A549 (cell line): ENCODE measurements at regions not wholly inside any gene's neighbourhood (a gene's known extent, or its start where the extent isn't known, plus 50 kb on each side); places are given as distances from the start of the nearest gene placed in this dataset.

Experiments
- ATAC-seq, 2 experiments: fragments of 200-7000 bp in 1 of 2; fragments of >200 bp in 1 of 2; cut with Nextera tagmentation in 1 of 2; cut with Tn5 transposase in 1 of 2; 3 replicates each; pipeline versions ENCODE4 v1.8.0 to v1.9.1; 2018 to 2020; ENCODE audit warnings: mild to moderate bottlenecking in 1 of 2, moderate library complexity in 1 of 2
- CTCF ChIA-PET: fragments of 300-600 bp; sonication (Branson Sonifier 250); formaldehyde crosslinking; extraction: SDS; loops from one replicate; lab custom pipeline; 2021; ENCODE audit warnings: antibody characterized with exemption, inconsistent platforms; lab: Yijun Ruan, JAX
- POLR2A ChIA-PET: fragments of 350-600 bp; formaldehyde crosslinking; extraction: SDS; loops from one replicate; lab custom pipeline; 2021; ENCODE audit warnings: antibody characterized with exemption, inconsistent platforms; lab: Yijun Ruan, JAX
- DNase-seq, 2 experiments: peaks; one replicate each; pipeline versions ENCODE4 v3.0.0 to v3.0.0-alpha.2; 2011 to 2016; ENCODE audit warnings: low read depth in 1 of 2, low spot score in 1 of 2
- FAIRE-seq: peaks from 2 replicates; lab custom pipeline; 2011; peaks lifted over from hg19 to GRCh38; lab: Jason Lieb, UNC
- H3K27ac ChIP-seq, 2 experiments: fragments of >200 bp; sonication (Bioruptor Twin); formaldehyde crosslinking; 3 replicates each; pipeline ENCODE4 v1.5.1; 2016 to 2017
- H3K4me1 ChIP-seq: fragments of >200 bp; sonication (Bioruptor Twin); formaldehyde crosslinking; 3 replicates; pipeline ENCODE4 v1.6.1; 2016
- H3K4me2 ChIP-seq: fragments of >200 bp; sonication (Bioruptor Twin); formaldehyde crosslinking; 3 replicates; pipeline ENCODE4 v1.6.1; 2016
- H3K4me3 ChIP-seq: fragments of >200 bp; sonication (Bioruptor Twin); formaldehyde crosslinking; 3 replicates; pipeline ENCODE4 v1.5.1; 2016
- H3K9me3 ChIP-seq: fragments of >200 bp; sonication (Bioruptor Twin); formaldehyde crosslinking; 3 replicates; pipeline ENCODE4 v1.6.1; 2016
- CEBPB ChIP-seq, 2 experiments: fragments of >200 bp in 1 of 2; sonication (Bioruptor Twin) in 1 of 2; formaldehyde crosslinking in 1 of 2; IDR thresholded peaks; 2 replicates each; pipeline ENCODE4 v1.6.1; 2012 to 2016
- EHMT2 ChIP-seq: fragments of 200-600 bp; sonication (generic); IDR thresholded peaks from 2 replicates; pipeline ENCODE4 v1.6.1; 2016; ENCODE audit warnings: antibody characterized with exemption, low read depth, mild to moderate bottlenecking, moderate library complexity
- FOXS1 ChIP-seq: fragments of 250-450 bp; sonication (Bioruptor Pico); IDR thresholded peaks from 2 replicates; pipeline ENCODE4 v1.5.0; 2020; ENCODE audit warnings: mild to moderate bottlenecking, moderate library complexity
- HOXB13 ChIP-seq: fragments of 250-450 bp; sonication (Bioruptor Pico); IDR thresholded peaks from 2 replicates; pipeline ENCODE4 v1.5.0; 2020; ENCODE audit warnings: low read depth, mild to moderate bottlenecking, moderate library complexity
- NPAS2 ChIP-seq: fragments of 250-450 bp; sonication (Bioruptor Pico); IDR thresholded peaks from 2 replicates; pipeline ENCODE4 v1.8.0; 2022; ENCODE audit warnings: mild to moderate bottlenecking, moderate library complexity, borderline replicate concordance
- PHF8 ChIP-seq: fragments of 200-600 bp; sonication (generic); IDR thresholded peaks from 2 replicates; pipeline ENCODE4 v1.6.1; 2016; ENCODE audit warnings: low read depth, mild to moderate bottlenecking, antibody characterized with exemption, moderate library complexity, borderline replicate concordance
- RAD21 ChIP-seq, 2 experiments: fragments of >200 bp in 1 of 2; sonication (Bioruptor Twin) in 1 of 2; formaldehyde crosslinking in 1 of 2; IDR thresholded peaks in 1 of 2; conservative IDR thresholded peaks in 1 of 2; 2 replicates in 1 of 2; 3 replicates in 1 of 2; pipeline ENCODE4 v1.6.1; 2012 to 2018; ENCODE audit warnings: inconsistent platforms in 1 of 2
- RARB ChIP-seq: fragments of 250-450 bp; sonication (Bioruptor Pico); IDR thresholded peaks from 2 replicates; pipeline ENCODE4 v1.8.0; 2021; ENCODE audit warnings: mild to moderate bottlenecking, moderate library complexity
- RCOR1 ChIP-seq: fragments of 150-350 bp; IDR thresholded peaks from 2 replicates; pipeline ENCODE4 v1.6.1; 2014; ENCODE audit warnings: antibody characterized with exemption, low read length, low read depth
- RNF2 ChIP-seq: fragments of 200-600 bp; sonication (generic); IDR thresholded peaks from 2 replicates; pipeline ENCODE4 v1.6.1; 2016; ENCODE audit warnings: low read depth, mild to moderate bottlenecking, antibody characterized with exemption, moderate library complexity, borderline replicate concordance
- SREBF2 ChIP-seq: fragments of 450-650 bp; IDR thresholded peaks from 2 replicates; pipeline ENCODE4 v1.6.1; 2014; ENCODE audit warnings: mild to moderate bottlenecking, moderate library complexity
- ZNF302 ChIP-seq: fragments of 250-450 bp; sonication (Bioruptor Pico); IDR thresholded peaks from 2 replicates; pipeline ENCODE4 v1.9.0; 2021; ENCODE audit warnings: inconsistent platforms, mild to moderate bottlenecking, moderate library complexity
- ZSCAN20 ChIP-seq: fragments of 250-450 bp; sonication (Bioruptor Pico); IDR thresholded peaks from 2 replicates; pipeline ENCODE4 v1.8.0; 2022; ENCODE audit warnings: mild to moderate bottlenecking, moderate library complexity
- WGBS: methylation state at CpG from one replicate; pipeline ENCODE4 v1.1.6; 2017; ENCODE audit errors: missing lambda C conversion rate; 5-methylcytosine and 5-hydroxymethylcytosine counted together
- TF ChIP-seq, protein P1 (sequence below): fragments of 200-600 bp; sonication (generic); IDR thresholded peaks from 2 replicates; pipeline ENCODE4 v1.6.1; 2016; ENCODE audit warnings: antibody characterized with exemption, mild to moderate bottlenecking, moderate library complexity
- TF ChIP-seq, protein P2 (sequence below): IDR thresholded peaks from 2 replicates; pipeline ENCODE4 v1.6.1; 2012
- TF ChIP-seq, protein P3 (sequence below): fragments of 250-450 bp; sonication (Bioruptor Pico); IDR thresholded peaks from 2 replicates; pipeline ENCODE4 v1.5.0; 2021; ENCODE audit warnings: mild to moderate bottlenecking, moderate library complexity, borderline replicate concordance
- TF ChIP-seq, protein P4 (sequence below): fragments of >200 bp; sonication (Bioruptor Twin); formaldehyde crosslinking; IDR thresholded peaks from 3 replicates; pipeline ENCODE4 v1.6.1; 2016

- POLR2A ChIA-PET = no interaction called here
- no peak overlapping the region for H3K27ac ChIP-seq
- no peaks in the 10 kb centered on the region for H3K9me3 ChIP-seq
- no peak for ATAC-seq
- TF ChIP-seq RCOR1 (no peak), SREBF2 (no peak), RAD21 (conservative IDR thresholded peaks at IDR 0.05 in 1 of 2, IDR thresholded peaks at IDR 0.05 in 1 of 2) (no peak), ZSCAN20 (CRISPR knock-in tag) (no peak), PHF8 (no peak), EHMT2 (no peak), ZNF302 (no peak), NPAS2 (CRISPR knock-in tag) (no peak)
- TF ChIP-seq, protein P1, sequence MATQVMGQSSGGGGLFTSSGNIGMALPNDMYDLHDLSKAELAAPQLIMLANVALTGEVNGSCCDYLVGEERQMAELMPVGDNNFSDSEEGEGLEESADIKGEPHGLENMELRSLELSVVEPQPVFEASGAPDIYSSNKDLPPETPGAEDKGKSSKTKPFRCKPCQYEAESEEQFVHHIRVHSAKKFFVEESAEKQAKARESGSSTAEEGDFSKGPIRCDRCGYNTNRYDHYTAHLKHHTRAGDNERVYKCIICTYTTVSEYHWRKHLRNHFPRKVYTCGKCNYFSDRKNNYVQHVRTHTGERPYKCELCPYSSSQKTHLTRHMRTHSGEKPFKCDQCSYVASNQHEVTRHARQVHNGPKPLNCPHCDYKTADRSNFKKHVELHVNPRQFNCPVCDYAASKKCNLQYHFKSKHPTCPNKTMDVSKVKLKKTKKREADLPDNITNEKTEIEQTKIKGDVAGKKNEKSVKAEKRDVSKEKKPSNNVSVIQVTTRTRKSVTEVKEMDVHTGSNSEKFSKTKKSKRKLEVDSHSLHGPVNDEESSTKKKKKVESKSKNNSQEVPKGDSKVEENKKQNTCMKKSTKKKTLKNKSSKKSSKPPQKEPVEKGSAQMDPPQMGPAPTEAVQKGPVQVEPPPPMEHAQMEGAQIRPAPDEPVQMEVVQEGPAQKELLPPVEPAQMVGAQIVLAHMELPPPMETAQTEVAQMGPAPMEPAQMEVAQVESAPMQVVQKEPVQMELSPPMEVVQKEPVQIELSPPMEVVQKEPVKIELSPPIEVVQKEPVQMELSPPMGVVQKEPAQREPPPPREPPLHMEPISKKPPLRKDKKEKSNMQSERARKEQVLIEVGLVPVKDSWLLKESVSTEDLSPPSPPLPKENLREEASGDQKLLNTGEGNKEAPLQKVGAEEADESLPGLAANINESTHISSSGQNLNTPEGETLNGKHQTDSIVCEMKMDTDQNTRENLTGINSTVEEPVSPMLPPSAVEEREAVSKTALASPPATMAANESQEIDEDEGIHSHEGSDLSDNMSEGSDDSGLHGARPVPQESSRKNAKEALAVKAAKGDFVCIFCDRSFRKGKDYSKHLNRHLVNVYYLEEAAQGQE = no peak
- TF ChIP-seq, protein P2, sequence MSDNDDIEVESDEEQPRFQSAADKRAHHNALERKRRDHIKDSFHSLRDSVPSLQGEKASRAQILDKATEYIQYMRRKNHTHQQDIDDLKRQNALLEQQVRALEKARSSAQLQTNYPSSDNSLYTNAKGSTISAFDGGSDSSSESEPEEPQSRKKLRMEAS = no peak
- TF ChIP-seq, all 56 proteins: peak for 0
- DNase-seq = no peak
- CTCF ChIA-PET = no interaction called here
- H3K4me2 ChIP-seq = no peak overlapping the region
- no peak overlapping the region for H3K4me3 ChIP-seq
- WGBS = 23% methylated on average over 6 of the region's 6 CpGs
- FAIRE-seq = no peak
- no peaks in the 10 kb centered on the region for H3K4me1 ChIP-seq
Observed at GRCh38 chr4:151967074-151967473, 206.3 kb upstream of the GATB start.

- ATAC-seq = no peak
- Histone ChIP-seq H3K4me1 (no peaks in the 10 kb centered on the region), H3K4me3 (no peak overlapping the region)
- POLR2A ChIA-PET = no interaction called here
- FAIRE-seq = no peak
- TF ChIP-seq HOXB13 (CRISPR knock-in tag) (no peak), RNF2 (no peak), RARB (CRISPR knock-in tag) (no peak), FOXS1 (no peak), CEBPB (IDR thresholded peaks at IDR 0.05) (no peak)
- TF ChIP-seq, protein P3, sequence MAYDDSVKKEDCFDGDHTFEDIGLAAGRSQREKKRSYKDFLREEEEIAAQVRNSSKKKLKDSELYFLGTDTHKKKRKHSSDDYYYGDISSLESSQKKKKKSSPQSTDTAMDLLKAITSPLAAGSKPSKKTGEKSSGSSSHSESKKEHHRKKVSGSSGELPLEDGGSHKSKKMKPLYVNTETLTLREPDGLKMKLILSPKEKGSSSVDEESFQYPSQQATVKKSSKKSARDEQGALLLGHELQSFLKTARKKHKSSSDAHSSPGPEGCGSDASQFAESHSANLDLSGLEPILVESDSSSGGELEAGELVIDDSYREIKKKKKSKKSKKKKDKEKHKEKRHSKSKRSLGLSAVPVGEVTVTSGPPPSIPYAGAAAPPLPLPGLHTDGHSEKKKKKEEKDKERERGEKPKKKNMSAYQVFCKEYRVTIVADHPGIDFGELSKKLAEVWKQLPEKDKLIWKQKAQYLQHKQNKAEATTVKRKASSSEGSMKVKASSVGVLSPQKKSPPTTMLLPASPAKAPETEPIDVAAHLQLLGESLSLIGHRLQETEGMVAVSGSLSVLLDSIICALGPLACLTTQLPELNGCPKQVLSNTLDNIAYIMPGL (CRISPR knock-in tag) = no peak
- TF ChIP-seq, protein P4, sequence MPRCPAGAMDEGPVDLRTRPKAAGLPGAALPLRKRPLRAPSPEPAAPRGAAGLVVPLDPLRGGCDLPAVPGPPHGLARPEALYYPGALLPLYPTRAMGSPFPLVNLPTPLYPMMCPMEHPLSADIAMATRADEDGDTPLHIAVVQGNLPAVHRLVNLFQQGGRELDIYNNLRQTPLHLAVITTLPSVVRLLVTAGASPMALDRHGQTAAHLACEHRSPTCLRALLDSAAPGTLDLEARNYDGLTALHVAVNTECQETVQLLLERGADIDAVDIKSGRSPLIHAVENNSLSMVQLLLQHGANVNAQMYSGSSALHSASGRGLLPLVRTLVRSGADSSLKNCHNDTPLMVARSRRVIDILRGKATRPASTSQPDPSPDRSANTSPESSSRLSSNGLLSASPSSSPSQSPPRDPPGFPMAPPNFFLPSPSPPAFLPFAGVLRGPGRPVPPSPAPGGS = no peak
- TF ChIP-seq, all 56 proteins: peak for 0
- no peak for DNase-seq
- H3K4me2 ChIP-seq = no peak overlapping the region
- 31% methylated on average over 4 of the region's 4 CpGs for WGBS
- H3K9me3 ChIP-seq = no peaks in the 10 kb centered on the region
- no peak overlapping the region for H3K27ac ChIP-seq
- CTCF ChIA-PET = no interaction called here
Observed at GRCh38 chr4:151962138-151962823, 201.5 kb upstream of the GATB start.
